ENCODE measurements at regions not wholly inside any gene's neighbourhood (a gene's known extent, or its start where the extent isn't known, plus 50 kb on each side); places are given as distances from the start of the nearest gene placed in this dataset.
"Not testable (repeated sequence)": the region's sequence is repeated elsewhere in the genome, so short reads cannot be mapped to it uniquely, and the experiment has no call there.

- ATAC-seq (no peak), DNase-seq (ENCODE audit: missing footprints) (no peak)
- intact Hi-C loops (cut with DNase I) = no loop called here
Measured at GRCh38 chr3:176352716-176353334, 844.5 kb downstream of the TBL1XR1 start.

- intact Hi-C loops (cut with DNase I) = no loop called here
- no peak for DNase-seq (ENCODE audit: missing footprints)
- no peak for ATAC-seq
Measured at GRCh38 chr3:176351408-176351807, 845.9 kb downstream of the TBL1XR1 start.

GRCh38 chr3:176349706-176350105 is 847.6 kb downstream of the TBL1XR1 start:
- ATAC-seq = no peak
- DNase-seq (ENCODE audit: missing footprints) = no peak
- intact Hi-C loops (cut with DNase I) = no loop called here

- ATAC-seq (no peak), DNase-seq (ENCODE audit: missing footprints) (no peak)
- intact Hi-C loops (cut with DNase I) = no loop called here
Measured at GRCh38 chr3:176347424-176348146, 849.7 kb downstream of the TBL1XR1 start.

- intact Hi-C loops (cut with DNase I) = no loop called here
- DNase-seq (ENCODE audit: missing footprints) (no peak), ATAC-seq (no peak)
Measured at GRCh38 chr3:176341963-176342362, 855.3 kb downstream of the TBL1XR1 start.

GRCh38 chr3:176328666-176329065 is 868.6 kb downstream of the TBL1XR1 start:
- ATAC-seq (no peak), DNase-seq (ENCODE audit: missing footprints) (no peak)
- intact Hi-C loops (cut with DNase I) = no loop called here

GRCh38 chr3:176328198-176328597 is 869.1 kb downstream of the TBL1XR1 start:
- ATAC-seq (no peak), DNase-seq (ENCODE audit: missing footprints) (no peak)
- intact Hi-C loops (cut with DNase I) = no loop called here

- intact Hi-C loops (cut with DNase I); ATAC-seq; DNase-seq (ENCODE audit: missing footprints): not testable (repeated sequence)
Measured at GRCh38 chr3:176326894-176327490, 870.3 kb downstream of the TBL1XR1 start.

- intact Hi-C loops (cut with DNase I); DNase-seq (ENCODE audit: missing footprints); ATAC-seq: not testable (repeated sequence)
Measured at GRCh38 chr3:176321532-176321931, 875.8 kb downstream of the TBL1XR1 start.

GRCh38 chr3:176321099-176321498 is 876.2 kb downstream of the TBL1XR1 start:
- ATAC-seq (no peak), DNase-seq (ENCODE audit: missing footprints) (no peak)
- intact Hi-C loops (cut with DNase I) = no loop called here

- DNase-seq (ENCODE audit: missing footprints) (no peak), ATAC-seq (no peak)
- intact Hi-C loops (cut with DNase I) = no loop called here
Measured at GRCh38 chr3:176313426-176313825, 883.9 kb downstream of the TBL1XR1 start.

- intact Hi-C loops (cut with DNase I) = no loop called here
- ATAC-seq (no peak), DNase-seq (ENCODE audit: missing footprints) (no peak)
Measured at GRCh38 chr3:176310641-176311040, 886.6 kb downstream of the TBL1XR1 start.

GRCh38 chr3:176302271-176302670 is 895.0 kb downstream of the TBL1XR1 start:
- no peak for DNase-seq (ENCODE audit: missing footprints)
- ATAC-seq = no peak
- intact Hi-C loops (cut with DNase I) = no loop called here

GRCh38 chr3:176296066-176296597 is 901.1 kb downstream of the TBL1XR1 start:
- intact Hi-C loops (cut with DNase I) = no loop called here
- ATAC-seq (no peak), DNase-seq (ENCODE audit: missing footprints) (no peak)

GRCh38 chr3:176293276-176293675 is 904.0 kb downstream of the TBL1XR1 start:
- DNase-seq (ENCODE audit: missing footprints) (no peak), ATAC-seq (no peak)
- intact Hi-C loops (cut with DNase I) = no loop called here

- ATAC-seq (no peak), DNase-seq (ENCODE audit: missing footprints) (no peak)
- intact Hi-C loops (cut with DNase I) = no loop called here
Measured at GRCh38 chr3:176286476-176287085, 910.7 kb downstream of the TBL1XR1 start.

- intact Hi-C loops (cut with DNase I) = no loop called here
- DNase-seq (ENCODE audit: missing footprints) (no peak), ATAC-seq (no peak)
Measured at GRCh38 chr3:176275538-176275937, 921.7 kb downstream of the TBL1XR1 start.

- ATAC-seq (no peak), DNase-seq (ENCODE audit: missing footprints) (no peak)
- intact Hi-C loops (cut with DNase I) = no loop called here
Measured at GRCh38 chr3:176275113-176275512, 922.2 kb downstream of the TBL1XR1 start.

GRCh38 chr3:176274161-176274560 is 923.1 kb downstream of the TBL1XR1 start:
- no peak for DNase-seq (ENCODE audit: missing footprints)
- no peak for ATAC-seq
- intact Hi-C loops (cut with DNase I) = no loop called here

GRCh38 chr3:176262071-176262470 is 935.2 kb downstream of the TBL1XR1 start:
- no peak for ATAC-seq
- DNase-seq (ENCODE audit: missing footprints) = no peak

More at GRCh38 chr3:176262071-176262470, 935.2 kb downstream of the TBL1XR1 start:
- intact Hi-C loops (cut with DNase I) = no loop called here
